ENCODE measurements at regions not wholly inside any gene's neighbourhood (a gene's known extent, or its start where the extent isn't known, plus 50 kb on each side); places are given as distances from the start of the nearest gene placed in this dataset.

DNA sequence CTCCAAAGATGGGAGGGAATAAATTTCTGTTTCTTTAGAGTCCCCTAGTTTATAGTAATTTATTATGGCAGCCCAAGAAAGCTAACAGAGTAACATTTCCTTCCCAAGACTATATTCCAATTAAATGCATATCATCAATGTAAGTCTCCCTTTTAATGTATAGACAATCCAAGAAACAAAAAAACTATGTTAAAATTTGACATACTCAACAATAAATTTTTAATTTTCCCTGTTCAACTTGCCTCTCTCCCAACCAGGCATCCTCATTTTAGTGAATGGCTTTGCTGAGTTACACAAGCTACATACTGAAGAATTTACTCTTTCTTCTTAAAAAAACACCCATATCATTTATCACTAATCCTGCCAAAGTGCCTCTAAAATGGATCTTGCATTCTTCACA is 1357.7 kb downstream of the PCDH9 start:
- DNase-seq: no peak

DNA sequence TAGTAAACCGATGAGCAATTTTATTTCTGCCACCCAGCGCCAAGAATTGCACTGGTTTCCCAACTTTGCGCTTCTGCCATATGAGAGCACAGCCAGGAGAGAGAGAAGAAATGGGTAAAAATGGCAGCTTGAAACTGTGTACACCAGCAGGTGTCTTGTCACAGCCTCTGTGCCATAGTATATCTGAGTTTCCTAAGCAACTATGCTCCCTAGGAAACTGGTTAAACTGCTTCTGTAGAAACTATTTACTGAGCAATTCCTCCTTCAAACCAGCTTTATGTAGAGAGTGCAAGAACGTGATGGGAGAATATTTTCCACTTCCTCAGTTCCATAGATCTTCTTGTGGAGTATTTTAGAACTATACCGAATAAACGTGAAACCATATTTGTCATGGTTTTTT is 1361.3 kb downstream of the PCDH9 start:
- no peak for DNase-seq

DNA sequence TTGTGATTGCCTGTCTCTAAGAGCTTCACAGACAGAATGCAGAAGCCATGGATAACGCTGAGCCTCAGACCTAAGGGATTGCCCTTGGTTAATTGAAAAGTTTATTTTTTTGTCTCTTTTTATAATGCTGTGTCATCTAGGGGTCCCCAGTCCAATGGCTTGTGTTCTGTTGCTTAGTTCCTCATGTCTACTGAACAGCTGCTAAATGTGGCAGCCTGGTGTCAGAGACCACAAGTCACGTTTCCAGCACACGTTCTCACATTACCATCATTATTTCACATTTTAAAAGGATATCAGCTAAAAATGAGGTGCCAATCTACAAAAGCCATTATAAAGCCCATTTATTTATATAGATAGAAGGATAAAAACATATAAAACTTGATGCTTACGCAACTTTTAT is 1362.0 kb downstream of the PCDH9 start:
- DNase-seq: no peak

DNA sequence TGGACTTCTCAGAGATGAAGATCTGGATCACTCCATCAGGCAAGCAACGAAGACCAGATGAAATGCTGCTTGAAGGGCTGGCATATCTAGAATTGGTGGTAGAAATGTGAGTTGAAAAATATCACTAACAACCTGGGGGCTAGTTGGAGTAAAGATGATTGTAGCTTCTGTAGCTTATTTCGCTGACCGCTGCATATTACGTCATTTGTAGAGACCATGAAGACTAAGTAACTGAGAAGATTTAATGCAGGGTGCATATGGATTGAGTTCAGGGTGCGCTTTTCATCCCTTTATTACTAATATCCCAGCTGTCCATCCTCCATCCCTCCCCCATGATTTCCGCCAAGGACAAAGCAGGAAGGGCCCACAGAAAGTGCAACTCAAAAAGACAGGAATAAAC is 1364.0 kb downstream of the PCDH9 start:
- DNase-seq: no peak

DNA sequence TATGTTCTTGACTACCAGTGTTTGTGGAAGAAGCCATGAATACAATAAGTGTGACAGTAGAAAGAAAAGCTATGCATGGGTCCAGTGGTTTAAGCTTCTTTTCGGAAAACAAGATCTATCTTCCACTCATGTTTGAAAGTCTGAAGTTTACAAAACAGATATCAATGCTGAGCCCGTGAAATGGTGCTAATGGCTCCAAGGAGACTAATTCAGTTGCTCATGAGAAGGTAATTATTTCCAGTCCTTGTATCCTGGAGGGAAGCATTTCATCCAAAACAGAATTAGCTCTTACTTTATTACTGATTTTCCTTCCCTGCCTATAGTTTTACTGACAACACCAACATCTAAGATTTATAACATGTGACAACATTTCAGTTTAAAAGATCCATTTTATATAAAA is 1364.9 kb downstream of the PCDH9 start:
- DNase-seq: no peak

DNA sequence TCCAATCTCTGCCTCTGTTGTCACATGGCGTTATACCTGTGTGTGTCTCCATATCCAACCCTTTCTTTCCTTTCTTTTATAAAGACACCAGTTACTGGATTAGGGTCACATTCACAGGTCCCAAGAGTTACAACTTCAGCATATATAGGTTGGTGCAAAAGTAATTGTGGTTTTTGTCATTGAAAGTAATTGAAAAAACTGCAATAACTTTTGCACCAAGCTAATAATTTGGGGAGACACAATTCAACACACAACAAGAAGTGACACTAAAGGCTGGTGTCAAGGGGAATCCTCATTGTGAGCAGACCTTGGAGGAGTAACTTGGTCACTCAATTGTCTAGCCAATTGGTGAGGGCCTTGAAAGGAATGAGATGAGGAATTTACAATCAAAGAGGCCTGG is 1366.1 kb downstream of the PCDH9 start:
- no peak for DNase-seq

DNA sequence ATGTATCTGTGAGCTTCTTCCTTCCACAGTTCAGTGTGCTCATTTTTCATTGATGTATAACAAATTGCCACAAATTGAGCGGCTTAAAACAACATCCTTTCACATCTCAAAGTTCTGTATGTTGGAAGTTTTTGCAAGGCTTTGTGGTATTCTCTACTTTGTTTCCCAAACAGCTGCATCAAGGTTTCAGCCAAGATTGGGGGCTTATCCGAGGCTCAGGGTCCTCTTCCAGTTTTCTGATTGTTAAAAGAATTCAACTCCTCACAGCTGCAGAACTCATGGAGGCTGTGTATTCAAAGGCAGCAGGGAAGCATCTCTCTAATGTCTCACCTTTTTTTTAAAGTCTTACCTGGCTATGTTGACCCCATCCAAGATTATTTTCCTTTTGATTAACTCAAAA is 1369.8 kb downstream of the PCDH9 start:
- DNase-seq: no peak

DNA sequence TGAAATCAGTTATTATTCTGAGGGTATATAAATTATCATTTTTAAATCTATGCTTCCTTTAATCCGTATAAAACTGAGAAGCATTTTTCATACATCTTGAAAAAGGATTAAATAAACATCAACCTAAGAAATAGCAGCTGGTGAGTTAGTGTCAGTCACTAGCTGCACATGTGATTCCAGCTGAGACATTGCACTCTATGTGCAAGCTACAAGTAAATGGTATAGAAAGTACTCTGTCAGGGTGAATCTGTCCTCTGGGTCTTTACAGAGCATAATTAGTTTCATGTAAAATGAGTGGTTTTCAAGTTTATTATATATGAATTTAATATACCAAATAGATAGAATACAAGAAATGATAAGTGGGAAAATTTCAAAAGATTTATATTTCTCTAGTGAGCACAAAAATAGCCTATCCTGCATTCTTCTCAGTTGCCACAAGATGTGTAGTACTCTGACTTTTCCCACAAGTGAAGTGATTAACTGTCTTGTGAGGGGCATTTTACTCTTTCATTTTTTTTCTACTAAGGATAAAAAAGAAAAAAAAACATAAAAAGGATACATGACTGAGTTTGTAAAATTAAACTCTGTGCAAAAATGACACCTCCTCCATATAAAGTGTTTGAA is 1372.1 kb downstream of the PCDH9 start:
- no peak for DNase-seq

DNA sequence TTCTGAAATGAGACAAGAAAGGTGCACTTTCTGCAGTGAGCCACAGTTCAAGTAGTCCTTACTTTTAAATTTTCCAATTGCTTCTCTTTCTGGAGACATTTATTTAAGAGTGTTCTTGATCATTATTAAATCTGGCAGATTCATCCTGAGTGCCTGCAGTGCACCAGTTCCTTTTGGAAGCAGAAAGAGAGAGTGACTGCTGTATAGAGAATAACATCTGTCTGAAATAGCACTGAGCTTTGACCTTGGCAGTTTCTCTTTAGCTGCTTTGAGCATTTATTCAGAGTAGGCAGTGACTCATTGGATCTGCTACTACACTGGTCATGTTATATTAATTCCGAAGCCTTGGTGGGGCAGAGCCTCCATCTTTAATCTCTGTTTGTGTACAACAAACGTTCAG is 1373.7 kb downstream of the PCDH9 start:
- DNase-seq: no peak

DNA sequence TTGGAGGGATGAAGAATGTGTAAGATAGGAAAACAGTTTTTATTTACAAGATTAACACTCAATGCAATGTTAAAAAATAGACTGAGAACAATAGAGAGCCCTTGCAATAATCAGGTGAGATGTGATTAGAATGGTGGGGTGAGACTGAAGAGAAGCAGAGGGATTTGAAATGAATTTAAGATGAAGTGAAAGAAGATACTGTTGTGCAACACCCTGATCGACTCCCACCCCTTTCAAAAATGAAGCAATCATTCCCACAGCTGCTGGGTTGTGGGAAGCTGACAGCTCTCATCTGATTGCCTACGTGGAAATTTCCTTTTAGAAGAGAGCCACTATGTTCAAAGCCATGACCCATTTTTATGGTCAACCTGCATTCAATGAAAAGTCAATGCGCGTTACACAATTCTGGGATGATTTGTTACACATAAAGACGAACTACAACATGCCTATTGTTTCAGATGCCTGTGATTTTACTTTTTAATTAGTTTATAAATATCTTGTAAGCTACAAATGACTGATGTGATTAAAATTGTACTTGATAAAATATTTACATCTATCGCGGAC is 1374.8 kb downstream of the PCDH9 start:
- DNase-seq: no peak

DNA sequence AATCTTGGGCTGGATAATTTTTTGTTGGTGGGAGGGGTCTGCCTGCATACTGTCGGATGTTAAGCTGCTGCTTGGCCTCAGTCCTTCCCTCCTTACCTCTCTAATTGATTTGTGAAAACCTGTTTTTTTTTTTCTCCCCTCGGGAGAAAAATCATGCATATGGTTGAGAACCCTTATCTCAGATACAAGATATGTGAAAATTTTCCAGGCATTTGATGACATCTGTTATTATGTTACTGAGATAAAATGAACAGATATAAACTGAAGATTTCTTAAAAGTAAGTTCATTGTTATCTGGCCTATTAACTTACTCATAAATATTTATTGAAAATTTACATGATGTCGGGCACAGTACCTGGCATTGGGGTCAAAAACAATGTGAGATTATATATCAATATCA is 1375.7 kb downstream of the PCDH9 start:
- DNase-seq: no peak

DNA sequence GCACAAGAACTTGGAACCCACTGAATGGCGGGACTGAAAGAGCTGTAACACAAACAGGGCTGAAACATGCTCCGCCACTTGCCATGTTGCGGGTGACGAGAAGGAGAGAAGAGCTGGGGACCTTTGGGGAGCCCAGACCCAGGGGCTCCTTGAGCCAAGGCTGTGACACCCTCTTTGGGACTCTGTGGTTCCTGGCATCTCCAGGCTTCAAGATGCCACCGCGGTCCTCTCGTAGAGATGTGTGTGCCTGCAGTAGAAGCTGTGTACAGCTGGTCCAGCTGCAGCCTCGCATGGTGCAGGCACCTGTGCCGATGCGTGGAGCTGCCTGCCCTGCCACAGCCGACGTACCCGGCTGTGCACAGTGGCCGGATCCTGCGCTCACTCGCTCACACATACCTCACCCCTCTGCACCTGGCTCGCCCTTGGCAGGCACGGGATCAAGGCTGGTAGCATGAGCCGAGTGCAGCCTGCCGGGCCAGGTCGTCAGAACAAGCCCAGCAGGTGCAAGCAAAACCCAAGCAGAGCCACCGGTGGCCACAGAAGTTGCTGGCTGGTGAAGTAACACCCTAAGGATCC is 1385.8 kb downstream of the PCDH9 start:
- no peak for DNase-seq

DNA sequence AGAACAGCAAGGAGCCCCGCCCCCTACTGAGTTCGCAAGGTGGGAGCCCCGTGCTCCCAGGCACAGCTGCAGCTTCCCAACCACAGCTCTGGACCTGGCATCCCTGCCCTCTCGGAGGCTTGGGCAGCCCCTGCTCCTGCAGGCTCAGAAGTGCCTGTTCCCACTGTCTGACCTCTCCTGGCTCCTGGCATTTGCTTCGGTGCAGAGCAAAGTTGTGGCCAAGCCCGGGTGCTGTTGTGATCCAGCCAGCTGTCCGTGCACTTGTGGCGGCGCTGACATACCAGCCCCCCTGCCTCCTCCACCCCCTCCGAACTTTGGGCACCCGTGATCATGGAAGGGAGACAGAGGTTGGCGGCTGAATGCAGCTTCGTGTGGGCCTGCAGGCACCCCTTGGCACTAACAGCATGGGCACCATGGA is 1386.8 kb downstream of the PCDH9 start:
- DNase-seq: no peak

DNA sequence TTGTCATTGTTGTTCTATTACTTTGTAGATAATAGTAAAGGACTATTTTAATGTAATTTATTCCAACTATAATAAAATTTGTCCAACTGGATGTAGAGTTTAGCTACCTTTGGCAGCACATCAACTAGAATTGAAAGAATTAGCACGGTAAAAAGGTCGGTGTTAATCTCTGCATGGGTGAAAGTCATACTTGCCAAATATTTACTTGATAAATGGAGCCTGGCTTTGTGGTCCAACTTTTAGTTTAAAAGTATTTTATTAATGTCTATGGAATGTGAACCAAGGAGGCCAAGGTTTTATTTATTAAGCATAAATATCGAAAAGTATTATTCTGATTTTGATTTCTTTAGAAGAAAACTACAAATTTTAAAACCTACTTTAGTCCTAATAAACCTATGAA is 1389.0 kb downstream of the PCDH9 start:
- no peak for DNase-seq

DNA sequence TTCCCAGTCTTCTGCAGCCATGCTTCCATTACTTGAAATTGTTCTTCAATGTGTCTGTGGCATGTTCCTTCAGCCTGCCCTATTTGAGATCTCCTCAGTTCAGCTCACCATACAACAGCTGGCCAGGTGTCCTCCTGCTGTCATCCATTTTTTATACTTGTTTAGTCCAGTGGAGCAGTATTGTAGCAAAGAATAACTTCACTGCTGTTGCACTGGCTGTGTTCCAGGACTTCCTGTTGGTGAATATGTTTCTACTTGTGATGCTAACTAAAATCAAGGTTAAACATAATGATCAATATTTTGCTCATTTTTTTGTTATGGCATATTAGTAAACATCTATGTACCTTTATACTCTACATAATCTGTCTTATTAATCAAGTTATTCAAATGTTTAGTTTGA is 1394.1 kb downstream of the PCDH9 start:
- no peak for DNase-seq

DNA sequence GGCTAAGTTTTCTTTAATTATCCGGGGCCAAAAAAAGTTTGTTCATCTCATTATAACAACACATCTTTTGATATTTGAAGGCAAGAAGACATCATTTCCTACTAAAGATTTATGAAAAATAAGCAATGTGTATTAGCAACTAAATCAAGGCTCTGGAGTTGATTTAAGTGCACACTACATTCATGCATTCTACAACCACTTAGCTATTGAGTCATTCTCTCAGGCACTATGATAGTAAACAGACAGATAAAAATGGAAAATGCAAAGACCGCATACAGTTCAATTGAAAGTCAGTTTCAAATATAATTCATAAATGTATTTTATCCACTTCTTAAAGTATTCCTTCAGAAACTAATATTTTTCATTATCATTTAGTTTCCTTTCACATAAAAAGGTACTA is 1395.2 kb downstream of the PCDH9 start:
- no peak for DNase-seq

DNA sequence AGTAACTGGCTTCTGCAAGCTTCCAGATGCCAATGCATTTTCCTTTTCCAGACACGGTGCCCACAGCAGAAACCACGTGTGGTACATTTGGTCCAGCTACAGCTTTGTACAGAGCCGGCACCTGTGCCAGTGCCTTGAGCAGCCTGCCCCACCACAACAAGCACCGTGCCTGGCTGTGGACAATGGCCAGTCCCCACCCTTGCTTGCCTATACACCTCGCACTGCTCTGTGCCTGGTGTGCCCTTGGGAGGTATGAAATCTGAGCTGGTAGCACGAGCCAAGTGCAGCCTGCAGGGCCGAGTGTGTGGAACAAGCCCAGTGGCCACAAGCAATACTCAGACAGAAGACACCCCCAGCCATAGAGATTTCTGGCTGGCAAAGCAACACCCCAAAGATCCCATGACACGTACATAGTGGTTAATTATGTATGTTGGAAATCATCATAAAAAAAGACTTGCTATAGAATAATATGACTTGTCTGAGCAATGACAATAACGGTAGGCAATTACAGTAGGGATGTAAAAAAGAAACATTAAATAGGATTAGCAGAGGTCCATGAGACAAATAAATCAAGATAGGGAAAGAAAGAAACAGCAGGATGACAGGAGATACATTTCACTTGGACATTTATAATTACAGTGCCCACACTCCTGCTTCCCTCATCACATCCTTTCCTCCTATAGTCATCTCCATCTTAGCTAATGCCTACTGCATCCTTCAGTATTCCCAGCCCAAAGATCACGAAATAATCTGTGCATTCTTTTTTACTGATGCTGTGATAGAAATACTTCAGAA is 1399.5 kb downstream of the PCDH9 start:
- DNase-seq: no peak

DNA sequence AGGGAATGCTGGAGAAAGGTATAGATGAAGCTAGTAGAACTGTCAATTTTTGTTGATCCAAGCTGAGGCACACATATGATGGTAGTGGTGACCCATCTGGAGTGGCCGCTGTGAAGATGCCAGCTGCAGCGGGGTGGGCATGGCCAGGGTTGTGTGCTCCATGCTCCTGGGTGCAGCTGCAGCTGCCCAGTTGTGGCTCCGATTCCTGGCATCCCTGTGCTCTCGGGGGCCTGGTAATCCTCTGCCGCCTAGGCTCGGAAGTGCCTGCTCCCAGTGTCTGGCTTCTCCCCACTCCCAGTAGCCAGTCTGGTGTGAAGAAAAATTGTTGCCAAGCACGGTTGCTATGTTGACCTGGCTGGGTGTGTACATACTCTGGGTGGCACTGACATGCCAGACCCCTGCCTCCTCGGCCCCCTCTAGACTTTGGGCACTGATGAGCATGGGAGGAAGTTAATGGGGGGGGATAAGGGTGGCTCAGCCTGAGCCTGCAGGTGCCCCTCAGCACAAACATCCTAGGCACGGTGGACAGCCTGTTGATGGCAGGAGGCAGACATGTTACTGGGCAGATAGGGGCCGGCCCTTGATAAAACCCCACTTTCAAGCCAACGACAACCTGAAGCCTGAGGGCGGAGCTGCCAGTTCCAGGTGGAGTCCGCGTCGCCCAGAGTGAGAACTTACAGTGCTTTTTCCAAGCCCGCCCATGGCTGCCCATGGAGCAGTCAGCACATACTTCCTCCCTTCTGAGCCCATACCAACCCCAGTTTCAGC is 1400.7 kb downstream of the PCDH9 start:
- DNase-seq: no peak

DNA sequence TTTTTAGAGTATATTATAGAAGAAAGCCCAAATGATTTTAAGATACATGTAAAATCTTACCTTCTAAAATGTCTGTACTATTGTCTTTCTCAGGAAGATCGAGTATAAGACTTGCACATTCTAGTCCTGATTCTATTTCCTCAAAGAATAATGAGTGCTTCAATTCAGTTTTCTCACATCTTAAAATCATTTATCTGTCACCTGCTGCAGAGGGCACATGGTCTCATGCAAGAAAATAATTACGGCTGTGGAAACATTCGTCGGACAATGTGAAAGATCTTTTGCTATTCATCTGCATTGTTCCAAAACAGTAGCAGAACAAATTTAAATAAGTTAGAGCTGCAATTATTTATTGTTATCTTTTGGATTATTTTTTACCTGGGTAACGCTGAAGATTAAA is 1403.5 kb downstream of the PCDH9 start:
- DNase-seq: no peak

DNA sequence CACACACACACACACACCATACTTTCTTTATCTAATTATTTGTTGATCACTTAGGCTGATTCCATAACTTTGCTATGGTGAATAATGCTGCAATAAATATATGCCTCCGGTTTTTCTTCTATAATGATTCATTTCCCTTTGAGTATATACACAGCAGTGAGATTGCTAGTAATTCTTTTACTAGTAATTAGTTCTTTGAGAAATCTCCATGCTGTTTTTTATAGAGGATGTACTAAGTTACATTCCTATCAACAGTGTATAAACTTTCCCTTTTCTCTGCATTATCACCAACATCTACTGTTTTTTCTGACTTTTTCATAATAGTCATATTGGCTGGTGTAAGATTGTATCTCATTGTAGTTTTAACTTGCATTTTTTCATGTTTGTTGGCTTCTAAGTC is 1405.1 kb downstream of the PCDH9 start:
- no peak for DNase-seq

DNA sequence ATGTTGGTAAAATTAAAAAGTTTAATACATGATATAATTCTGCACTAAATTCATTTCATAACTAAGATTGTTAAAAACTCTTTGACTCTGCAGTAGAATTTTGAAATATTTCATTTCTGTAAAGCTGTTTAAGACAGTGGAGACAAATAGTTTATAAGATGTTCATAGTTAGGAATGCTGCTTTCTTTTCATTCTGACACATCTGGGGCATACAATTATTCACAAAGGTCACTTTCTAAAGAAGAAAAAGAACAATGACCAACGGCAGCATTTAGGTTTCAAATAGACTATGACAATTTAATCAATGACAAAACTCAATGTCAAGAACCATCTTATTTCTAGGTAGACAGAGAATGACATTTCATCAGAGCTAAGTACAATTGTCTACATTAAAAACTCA is 1422.1 kb downstream of the PCDH9 start:
- no peak for DNase-seq

DNA sequence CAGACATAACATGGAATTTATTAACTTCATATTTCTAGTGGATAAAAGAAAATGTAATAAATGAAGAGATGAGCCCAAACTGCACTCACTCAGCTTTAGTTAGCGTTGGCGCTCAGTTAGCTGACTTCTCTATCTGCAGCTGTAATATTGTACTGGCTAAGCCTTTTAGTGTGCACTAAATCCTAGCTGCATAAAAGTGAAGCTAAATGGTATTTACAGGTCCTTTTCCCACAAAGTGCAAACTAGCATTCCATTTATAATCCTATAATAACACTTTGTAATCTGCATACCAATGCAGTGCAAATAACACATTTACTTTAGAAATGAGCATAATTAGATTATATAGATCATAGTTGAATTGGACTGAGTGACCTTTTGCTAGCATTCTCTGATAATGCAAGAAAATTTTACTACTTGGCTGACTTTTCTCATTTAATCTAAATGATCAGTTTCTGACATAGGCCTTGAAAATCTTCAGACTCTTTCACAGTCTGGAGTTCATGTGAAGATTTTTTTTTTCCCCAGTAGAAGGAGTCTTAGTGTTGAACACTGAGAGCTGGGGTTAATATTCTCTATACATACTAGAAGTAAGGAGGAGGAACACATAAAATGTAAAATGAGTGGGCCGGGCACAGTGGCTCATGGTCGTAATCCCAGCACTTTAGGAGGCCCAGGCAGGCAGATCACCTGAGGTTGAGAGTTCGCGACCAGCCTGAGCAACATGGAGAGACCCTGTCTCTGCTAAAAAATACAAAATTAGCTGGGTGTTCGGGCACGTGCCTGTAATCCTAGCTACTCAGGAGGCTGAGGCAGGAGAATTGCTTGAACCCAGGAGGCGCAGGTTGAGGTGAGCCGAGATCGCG is 1426.4 kb downstream of the PCDH9 start:
- DNase-seq: no peak

Data from stimulated activated CD4-positive, alpha-beta T cell treated with anti-CD3 and anti-CD28 coated beads, Interleukin-4, amount 100 ng/mL, for 24 hours (primary cell).